ENCODE measurements at regions not wholly inside any gene's neighbourhood (a gene's known extent, or its start where the extent isn't known, plus 50 kb on each side); places are given as distances from the start of the nearest gene placed in this dataset.

- TF ChIP-seq PATZ1 (CRISPR knock-in tag; IDR thresholded peaks at IDR 0.05; ENCODE audit: borderline replicate concordance): no peak
- no peak for TF ChIP-seq ARNTL (CRISPR knock-in tag; IDR thresholded peaks at IDR 0.05; ENCODE audit: borderline replicate concordance, low read depth)
- TF ChIP-seq OSR1 (CRISPR knock-in tag; IDR thresholded peaks at IDR 0.05): no peak
- TF ChIP-seq ZC3H10 (CRISPR knock-in tag; IDR thresholded peaks at IDR 0.05): no peak
- no peak for TF ChIP-seq TSHZ2 (CRISPR knock-in tag; IDR thresholded peaks at IDR 0.05)
- TF ChIP-seq CREB5 (CRISPR knock-in tag; IDR thresholded peaks at IDR 0.05; ENCODE audit: low read depth): no peak
- no peak for TF ChIP-seq POU6F1 (CRISPR knock-in tag; IDR thresholded peaks at IDR 0.05; ENCODE audit: borderline replicate concordance, low read depth)
- TF ChIP-seq SNAI2 (CRISPR knock-in tag; IDR thresholded peaks at IDR 0.05): no peak
- no peak for TF ChIP-seq ZFP3 (CRISPR knock-in tag; IDR thresholded peaks at IDR 0.05)
- no peak for TF ChIP-seq TCF4 (CRISPR knock-in tag; IDR thresholded peaks at IDR 0.05; ENCODE audit: borderline replicate concordance)
- no peak for TF ChIP-seq ZFP30 (CRISPR knock-in tag; IDR thresholded peaks at IDR 0.05)
- TF ChIP-seq PPARA (CRISPR knock-in tag; IDR thresholded peaks at IDR 0.05; ENCODE audit: borderline replicate concordance): no peak
- no peak for TF ChIP-seq RARB (CRISPR knock-in tag; IDR thresholded peaks at IDR 0.05)
- no peak for TF ChIP-seq ZNF70 (CRISPR knock-in tag; IDR thresholded peaks at IDR 0.05)
Observed at GRCh38 chr9:13718086-13718485, 438.6 kb upstream of the MPDZ start.

Measured in SK-N-SH treated with all-trans-retinoic acid at 6 μM for 48 hours (cell line).